Gastrocnemius medialis (tissue), 4 donors: ENCODE measurements at regions not wholly inside any gene's neighbourhood (a gene's known extent, or its start where the extent isn't known, plus 50 kb on each side); places are given as distances from the start of the nearest gene placed in this dataset.

ENCODE experiments used
- POLR2A ChIP-seq, 2 donors: fragments of 450-650 bp; IDR thresholded peaks; one replicate each; pipeline ENCODE4 v1.6.1; 2017; ENCODE audit warnings: antibody characterized with exemption in 2 of 2, mild to moderate bottlenecking in 2 of 2, moderate library complexity in 2 of 2
- TF ChIP-seq, protein P1 (sequence below), 5 experiments: fragments of 450-650 bp in 3 of 5; fragments of 200-600 bp in 2 of 5; sonication (generic) in 2 of 5; IDR thresholded peaks in 4 of 5; conservative IDR thresholded peaks in 1 of 5; 1 replicate in 4 of 5; 2 replicates in 1 of 5; pipeline ENCODE4 v1.5.1; 2016 to 2019; ENCODE audit warnings: antibody characterized with exemption in 5 of 5, mild to moderate bottlenecking in 3 of 5, moderate library complexity in 3 of 5

DNA sequence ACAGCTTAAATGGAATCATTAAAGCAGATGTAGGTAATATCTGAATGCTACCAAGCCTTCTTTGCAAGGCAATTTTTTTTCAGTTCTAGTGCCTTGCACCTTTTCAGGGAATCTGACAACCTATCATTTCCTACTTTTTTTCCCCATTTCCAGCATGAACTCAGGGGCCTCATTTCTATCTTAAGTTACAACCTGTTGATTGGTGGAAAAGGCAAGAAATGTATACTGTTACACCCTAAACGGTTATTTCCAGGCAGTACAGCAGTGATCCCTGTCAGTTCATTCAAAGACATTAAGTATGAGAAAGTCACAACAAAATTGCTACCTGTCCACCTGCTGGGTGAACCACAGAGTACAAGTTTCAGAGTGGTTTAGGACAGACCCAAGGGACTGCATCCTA is 171.2 kb upstream of the PIK3C3 start:
- TF ChIP-seq, protein P1, sequence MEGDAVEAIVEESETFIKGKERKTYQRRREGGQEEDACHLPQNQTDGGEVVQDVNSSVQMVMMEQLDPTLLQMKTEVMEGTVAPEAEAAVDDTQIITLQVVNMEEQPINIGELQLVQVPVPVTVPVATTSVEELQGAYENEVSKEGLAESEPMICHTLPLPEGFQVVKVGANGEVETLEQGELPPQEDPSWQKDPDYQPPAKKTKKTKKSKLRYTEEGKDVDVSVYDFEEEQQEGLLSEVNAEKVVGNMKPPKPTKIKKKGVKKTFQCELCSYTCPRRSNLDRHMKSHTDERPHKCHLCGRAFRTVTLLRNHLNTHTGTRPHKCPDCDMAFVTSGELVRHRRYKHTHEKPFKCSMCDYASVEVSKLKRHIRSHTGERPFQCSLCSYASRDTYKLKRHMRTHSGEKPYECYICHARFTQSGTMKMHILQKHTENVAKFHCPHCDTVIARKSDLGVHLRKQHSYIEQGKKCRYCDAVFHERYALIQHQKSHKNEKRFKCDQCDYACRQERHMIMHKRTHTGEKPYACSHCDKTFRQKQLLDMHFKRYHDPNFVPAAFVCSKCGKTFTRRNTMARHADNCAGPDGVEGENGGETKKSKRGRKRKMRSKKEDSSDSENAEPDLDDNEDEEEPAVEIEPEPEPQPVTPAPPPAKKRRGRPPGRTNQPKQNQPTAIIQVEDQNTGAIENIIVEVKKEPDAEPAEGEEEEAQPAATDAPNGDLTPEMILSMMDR (IDR thresholded peaks at IDR 0.05 in 4 of 5, conservative IDR thresholded peaks at IDR 0.05 in 1 of 5): no peak
- no peak for TF ChIP-seq POLR2A (IDR thresholded peaks at IDR 0.05)
